ENCODE measurements at regions not wholly inside any gene's neighbourhood (a gene's known extent, or its start where the extent isn't known, plus 50 kb on each side); places are given as distances from the start of the nearest gene placed in this dataset.

GRCh38 chr14:105887692-105888091 lies 361.3 kb downstream of the TMEM121 start:
- ATAC-seq (ENCODE audit: insufficient number of reproducible peaks, low FRiP score, low read depth): no peak

GRCh38 chr14:105888151-105888550 lies 361.8 kb downstream of the TMEM121 start:
- Histone ChIP-seq H3K9me3 (no peaks in the 10 kb centered on the region), H3K4me3 (no peak overlapping the region), H3K4me1 (ENCODE audit: control insufficient read depth in 1 of 2, low read depth in 2 of 2) (no peaks in the 10 kb centered on the region), H3K36me3 (no peaks in the 10 kb centered on the region), H3K27me3 (replicated peaks; ENCODE audit: insufficient read depth) (no peaks in the 10 kb centered on the region), H3K27ac (no peak overlapping the region)
- ATAC-seq (ENCODE audit: insufficient number of reproducible peaks, low FRiP score, low read depth): no peak
- no peak for TF ChIP-seq CTCF (IDR thresholded peaks at IDR 0.05)
- no peak for DNase-seq (ENCODE audit: low spot score)

More at GRCh38 chr14:105887692-105888091, 361.3 kb downstream of the TMEM121 start:
- Histone ChIP-seq H3K9me3 (no peaks in the 10 kb centered on the region), H3K27me3 (replicated peaks; ENCODE audit: insufficient read depth) (no peaks in the 10 kb centered on the region), H3K4me3 (no peak overlapping the region), H3K27ac (no peak overlapping the region), H3K36me3 (no peaks in the 10 kb centered on the region), H3K4me1 (ENCODE audit: control insufficient read depth in 1 of 2, low read depth in 2 of 2) (no peaks in the 10 kb centered on the region)
- DNase-seq (ENCODE audit: low spot score): no peak
- no peak for TF ChIP-seq CTCF (IDR thresholded peaks at IDR 0.05)

- no peaks in the 10 kb centered on the region for H3K36me3 ChIP-seq
- no peaks in the 10 kb centered on the region for H3K4me1 ChIP-seq (ENCODE audit: control insufficient read depth in 1 of 2, low read depth in 2 of 2)
- H3K9me3 ChIP-seq: no peaks in the 10 kb centered on the region
- DNase-seq (ENCODE audit: low spot score) (no peak), ATAC-seq (ENCODE audit: insufficient number of reproducible peaks, low FRiP score, low read depth) (no peak)
- no peak overlapping the region for H3K4me3 ChIP-seq
- no peak overlapping the region for H3K27ac ChIP-seq
- no peaks in the 10 kb centered on the region for H3K27me3 ChIP-seq (replicated peaks; ENCODE audit: insufficient read depth)
- no peak for TF ChIP-seq CTCF (IDR thresholded peaks at IDR 0.05)
Measured at GRCh38 chr14:105888784-105889665, 362.6 kb downstream of the TMEM121 start.

GRCh38 chr14:105889666-105890473 lies 363.5 kb downstream of the TMEM121 start:
- DNase-seq (ENCODE audit: low spot score): no peak

More at GRCh38 chr14:105889666-105890473, 363.5 kb downstream of the TMEM121 start:
- Histone ChIP-seq H3K9me3 (no peaks in the 10 kb centered on the region), H3K36me3 (no peaks in the 10 kb centered on the region), H3K27me3 (replicated peaks; ENCODE audit: insufficient read depth) (no peaks in the 10 kb centered on the region), H3K4me1 (ENCODE audit: control insufficient read depth in 1 of 2, low read depth in 2 of 2) (no peaks in the 10 kb centered on the region), H3K27ac (no peak overlapping the region), H3K4me3 (no peak overlapping the region)
- no peak for ATAC-seq (ENCODE audit: insufficient number of reproducible peaks, low FRiP score, low read depth)
- TF ChIP-seq CTCF (IDR thresholded peaks at IDR 0.05): no peak
